ENCODE measurements at regions not wholly inside any gene's neighbourhood (a gene's known extent, or its start where the extent isn't known, plus 50 kb on each side); places are given as distances from the start of the nearest gene placed in this dataset.
"Not testable (repeated sequence)": the region's sequence is repeated elsewhere in the genome, so short reads cannot be mapped to it uniquely, and the experiment has no call there.

DNA sequence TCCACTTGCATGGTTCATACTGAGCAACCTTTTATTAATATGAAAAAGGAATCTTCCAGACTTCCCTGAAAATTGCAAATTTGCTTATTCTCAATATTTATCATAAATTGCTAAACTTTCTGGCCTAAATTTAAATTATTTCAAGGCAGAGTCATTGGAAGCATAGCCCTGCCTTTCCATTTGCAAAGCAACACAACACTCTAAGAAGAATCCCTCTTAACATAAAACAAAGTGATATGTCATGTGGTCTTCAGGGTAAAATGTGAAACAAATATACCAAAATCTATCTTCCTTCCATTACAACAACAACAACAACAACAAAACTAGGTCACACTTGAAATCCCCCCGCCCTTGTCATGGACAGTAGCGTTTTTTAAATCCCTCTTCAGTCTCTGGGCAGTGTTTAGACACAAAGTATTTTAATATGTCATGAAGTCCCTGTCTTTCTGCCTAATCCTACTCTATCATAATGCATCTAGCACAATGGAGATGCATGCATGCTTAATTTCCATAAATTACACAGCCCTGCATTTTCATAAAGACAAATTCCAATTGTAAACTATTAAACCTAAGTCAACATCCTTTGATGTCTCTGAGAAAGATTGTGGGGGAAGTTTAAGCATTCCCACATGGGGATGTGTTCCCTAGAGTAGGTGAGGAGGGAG, 668.9 kb upstream of the LCORL start:
- Histone ChIP-seq H3K9me3 (no peaks in the 10 kb centered on the region), H3K4me1 (no peaks in the 10 kb centered on the region), H3K27ac (no peak overlapping the region), H3K36me3 (no peaks in the 10 kb centered on the region), H3K4me3 (no peak overlapping the region), H3K27me3 (peaks cover 0 to 3% (median 0%) of the 10 kb centered on the region in 4 donors)
- TF ChIP-seq, protein P1, sequence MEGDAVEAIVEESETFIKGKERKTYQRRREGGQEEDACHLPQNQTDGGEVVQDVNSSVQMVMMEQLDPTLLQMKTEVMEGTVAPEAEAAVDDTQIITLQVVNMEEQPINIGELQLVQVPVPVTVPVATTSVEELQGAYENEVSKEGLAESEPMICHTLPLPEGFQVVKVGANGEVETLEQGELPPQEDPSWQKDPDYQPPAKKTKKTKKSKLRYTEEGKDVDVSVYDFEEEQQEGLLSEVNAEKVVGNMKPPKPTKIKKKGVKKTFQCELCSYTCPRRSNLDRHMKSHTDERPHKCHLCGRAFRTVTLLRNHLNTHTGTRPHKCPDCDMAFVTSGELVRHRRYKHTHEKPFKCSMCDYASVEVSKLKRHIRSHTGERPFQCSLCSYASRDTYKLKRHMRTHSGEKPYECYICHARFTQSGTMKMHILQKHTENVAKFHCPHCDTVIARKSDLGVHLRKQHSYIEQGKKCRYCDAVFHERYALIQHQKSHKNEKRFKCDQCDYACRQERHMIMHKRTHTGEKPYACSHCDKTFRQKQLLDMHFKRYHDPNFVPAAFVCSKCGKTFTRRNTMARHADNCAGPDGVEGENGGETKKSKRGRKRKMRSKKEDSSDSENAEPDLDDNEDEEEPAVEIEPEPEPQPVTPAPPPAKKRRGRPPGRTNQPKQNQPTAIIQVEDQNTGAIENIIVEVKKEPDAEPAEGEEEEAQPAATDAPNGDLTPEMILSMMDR (IDR thresholded peaks at IDR 0.05), result no peak
- FAIRE-seq (no peak), ATAC-seq (no peak), DNase-seq (no peak)
- 73 to 79% methylated on average over 2 of the region's 2 CpGs for WGBS, 2 donors
- intact Hi-C loops (cut with DNase I), result no loop called here

DNA sequence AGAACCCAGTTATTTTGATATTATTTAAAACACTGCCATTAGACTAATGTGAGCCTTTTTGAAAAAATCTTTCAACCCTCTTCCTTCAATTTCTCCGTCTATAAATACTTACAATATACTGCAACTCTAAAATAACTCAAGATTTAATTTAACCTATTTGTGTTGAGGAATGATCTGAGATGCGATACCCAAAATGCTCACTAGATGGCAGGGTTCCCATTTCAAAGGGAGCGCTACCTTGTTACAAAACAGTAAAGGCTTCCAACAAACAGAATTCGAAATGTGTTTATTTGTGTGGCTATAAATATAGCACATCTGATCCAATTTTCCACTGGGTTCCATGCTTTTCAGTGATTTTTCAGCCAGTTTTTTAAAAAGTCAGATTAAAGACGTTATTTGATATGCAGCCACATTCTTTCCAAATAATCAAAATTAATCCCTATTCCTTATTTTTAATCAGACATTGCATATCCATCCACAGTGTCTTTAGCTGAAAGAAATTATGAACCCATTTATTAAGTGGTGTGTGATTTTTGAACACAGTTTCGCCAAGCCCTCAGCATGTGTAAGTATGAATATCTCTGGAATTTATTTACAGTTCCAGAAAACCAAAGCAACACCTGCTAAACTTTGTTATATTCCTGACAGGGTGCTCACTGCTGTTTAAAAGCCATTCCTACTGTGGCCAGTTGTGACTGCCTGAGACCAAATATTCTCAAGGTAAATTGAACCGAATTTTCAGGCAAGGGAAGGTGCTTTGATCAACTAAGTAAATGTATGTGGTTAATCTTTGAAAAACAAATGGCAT, 668.0 kb upstream of the LCORL start:
- TF ChIP-seq, protein P1 (IDR thresholded peaks at IDR 0.05), result peak; percentile 54 to 80 (median 66)
- DNase-seq (peak in 2 of 6 donors; percentile 10 to 58), ATAC-seq (peak in 3 of 4 donors; percentile 76 to 83 (median 82)), FAIRE-seq (peak; percentile 97)
- intact Hi-C loops (cut with DNase I), result no loop called here
- Histone ChIP-seq H3K4me3 (no peak overlapping the region), H3K36me3 (no peaks in the 10 kb centered on the region), H3K27me3 (peaks cover 0 to 3% (median 0%) of the 10 kb centered on the region in 4 donors), H3K4me1 (no peaks in the 10 kb centered on the region), H3K27ac (no peak overlapping the region), H3K9me3 (no peaks in the 10 kb centered on the region)
- 5 to 6% methylated on average over 7 of the region's 7 CpGs for WGBS, 2 donors

DNA sequence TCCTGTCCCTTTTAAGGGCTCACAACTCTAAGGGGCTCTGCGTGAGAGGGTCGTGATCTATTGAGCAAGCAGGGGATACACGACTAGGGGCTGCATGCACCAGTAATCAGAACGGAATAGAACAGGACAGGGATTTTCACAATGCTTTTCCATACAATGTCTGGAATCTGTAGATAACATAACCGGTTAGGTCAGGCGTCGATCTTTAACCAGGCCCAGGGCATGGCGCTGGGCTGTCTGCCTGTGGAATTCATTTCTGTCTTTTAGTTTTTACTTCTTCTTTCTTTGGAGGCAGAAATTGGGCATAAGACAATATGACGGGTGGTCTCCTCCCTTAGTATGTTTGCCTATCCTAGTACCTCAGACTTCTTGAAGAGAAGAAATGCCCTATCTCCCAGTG, 666.8 kb upstream of the LCORL start:
- H3K4me3 ChIP-seq; FAIRE-seq; H3K9me3 ChIP-seq; H3K4me1 ChIP-seq; H3K27me3 ChIP-seq; DNase-seq; H3K36me3 ChIP-seq; ATAC-seq; H3K27ac ChIP-seq; intact Hi-C loops (cut with DNase I): not testable (repeated sequence)
- WGBS, 2 donors, result 32 to 42% methylated on average over 9 of the region's 9 CpGs

DNA sequence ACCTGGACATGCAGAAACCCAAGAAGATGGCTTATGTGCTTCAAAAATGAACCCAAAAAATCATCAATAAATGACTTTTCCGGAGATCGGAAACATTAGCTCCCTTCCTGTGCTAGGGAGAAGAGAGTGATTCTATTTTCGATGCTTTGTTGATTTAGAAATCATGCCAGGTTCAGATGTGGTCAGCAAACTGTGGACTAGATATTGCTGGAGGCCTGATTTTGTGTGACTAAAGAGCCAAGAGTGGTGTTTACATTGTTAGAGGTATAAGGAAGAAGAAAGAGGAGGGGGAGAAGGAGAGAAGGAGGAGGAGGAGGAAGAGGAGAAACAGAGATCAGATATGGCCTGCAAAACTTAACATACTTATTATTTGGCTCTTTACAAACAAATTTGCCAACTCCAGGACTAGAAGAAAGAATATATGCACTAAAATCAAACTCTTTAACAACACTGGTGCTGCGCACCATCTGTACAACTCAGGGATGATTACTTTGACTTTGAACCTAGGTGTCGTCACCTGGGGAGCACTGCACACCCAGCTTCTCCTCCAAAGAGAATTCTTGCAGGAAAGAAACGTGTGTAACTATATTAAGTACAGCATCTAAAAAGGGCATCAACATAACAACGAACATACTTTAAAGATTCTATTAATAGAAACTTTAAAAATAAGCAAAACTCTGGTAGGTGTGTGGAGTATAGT, 664.9 kb upstream of the LCORL start:
- Histone ChIP-seq H3K4me1 (no peaks in the 10 kb centered on the region), H3K27ac (no peak overlapping the region), H3K27me3 (peaks cover 0 to 3% (median 0%) of the 10 kb centered on the region in 4 donors), H3K4me3 (no peak overlapping the region), H3K36me3 (no peaks in the 10 kb centered on the region), H3K9me3 (no peaks in the 10 kb centered on the region)
- ATAC-seq (peak in 2 of 4 donors; percentile 26 to 67), FAIRE-seq (no peak), DNase-seq (no peak)
- intact Hi-C loops (cut with DNase I), result no loop called here
- TF ChIP-seq, protein P1 (IDR thresholded peaks at IDR 0.05), result no peak
- 45 to 46% methylated on average over 7 of the region's 7 CpGs for WGBS, 2 donors

DNA sequence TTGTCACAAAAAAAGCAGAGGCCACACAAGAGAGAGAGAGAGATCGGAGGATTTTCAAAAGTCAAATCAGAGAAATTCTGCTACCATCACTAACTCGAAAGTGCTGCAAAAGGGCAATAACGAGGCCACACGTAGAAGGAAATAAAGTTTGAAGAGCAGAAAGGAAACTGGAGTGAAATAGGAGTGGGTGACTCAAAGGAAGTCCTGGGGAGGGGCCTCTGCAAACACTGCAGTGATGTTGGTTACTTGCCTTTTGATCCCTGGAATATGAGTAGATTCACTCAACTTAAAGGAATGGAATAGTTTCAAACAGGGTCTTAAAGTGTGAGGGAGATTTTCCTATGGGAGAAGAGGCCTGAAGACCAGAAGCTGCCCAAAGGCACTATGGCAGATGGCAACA, 663.4 kb upstream of the LCORL start:
- Histone ChIP-seq H3K27me3 (peaks cover 0 to 3% (median 0%) of the 10 kb centered on the region in 4 donors), H3K4me3 (no peak overlapping the region), H3K4me1 (no peaks in the 10 kb centered on the region), H3K27ac (no peak overlapping the region), H3K9me3 (no peaks in the 10 kb centered on the region), H3K36me3 (no peaks in the 10 kb centered on the region)
- ATAC-seq (no peak), DNase-seq (no peak), FAIRE-seq (no peak)
- TF ChIP-seq, protein P1 (IDR thresholded peaks at IDR 0.05), result no peak
- intact Hi-C loops (cut with DNase I), result no loop called here
- 77 to 81% methylated on average over 4 of the region's 4 CpGs for WGBS, 2 donors
